ENCODE measurements at regions not wholly inside any gene's neighbourhood (a gene's known extent, or its start where the extent isn't known, plus 50 kb on each side); places are given as distances from the start of the nearest gene placed in this dataset.

DNA sequence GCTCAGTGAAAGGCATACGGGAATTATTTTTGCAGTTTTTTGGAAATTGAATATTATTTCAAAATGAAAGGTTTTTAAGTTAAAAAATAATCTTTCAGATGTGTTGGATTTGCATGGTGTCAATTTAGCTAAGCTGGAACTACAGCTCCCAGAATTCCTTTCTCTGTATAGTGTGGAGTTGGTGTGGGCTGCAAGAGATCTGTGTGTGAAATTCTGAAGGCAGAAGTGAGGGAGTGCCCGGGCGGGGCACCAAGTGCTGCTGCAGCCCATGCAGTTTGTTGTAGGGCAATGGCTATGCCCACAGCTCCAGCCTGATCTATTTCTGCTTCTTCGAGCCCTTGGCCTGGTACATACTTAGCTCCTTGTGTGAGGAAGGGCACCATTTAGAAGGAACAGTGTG is 60.5 kb upstream of the CSF1 start:
- Histone ChIP-seq H3K4me1 (ENCODE audit: insufficient read depth, low read length, poor library complexity, severe bottlenecking) (no peaks in the 10 kb centered on the region), H2AFZ (ENCODE audit: low read length) (no peak overlapping the region)

DNA sequence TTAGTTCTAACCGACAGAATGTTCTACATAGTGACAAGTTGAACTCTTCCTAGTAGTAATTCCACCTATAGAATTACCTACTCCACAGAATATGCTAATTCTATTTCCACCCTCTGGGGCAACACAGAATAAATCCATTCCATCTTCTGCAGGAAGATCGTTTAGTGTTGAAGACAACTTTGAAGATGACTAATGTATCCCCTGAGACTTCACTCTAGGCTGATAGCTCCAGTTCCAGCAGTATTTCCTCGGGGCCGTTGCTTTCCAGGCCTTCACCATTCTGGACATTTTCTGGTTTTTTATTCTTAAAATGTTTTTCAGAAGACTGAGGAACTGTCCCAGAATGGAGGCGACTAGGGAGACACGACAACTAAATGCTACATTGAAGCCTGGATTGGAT is 61.0 kb upstream of the CSF1 start:
- H3K4me2 ChIP-seq (ENCODE audit: low read depth, low read length, poor library complexity, severe bottlenecking): no peak overlapping the region
- no peaks in the 10 kb centered on the region for H3K27me3 ChIP-seq (ENCODE audit: insufficient read depth, low read length, poor library complexity, severe bottlenecking)
- no peaks in the 10 kb centered on the region for H3K9me3 ChIP-seq (ENCODE audit: insufficient read depth, low read depth, low read length)
- no peaks in the 10 kb centered on the region for H3F3A ChIP-seq (ENCODE audit: low read depth)
- no peaks in the 10 kb centered on the region for H3K36me3 ChIP-seq (ENCODE audit: insufficient read depth, low read length)
- H3K9ac ChIP-seq (ENCODE audit: low read depth, low read length, poor library complexity, severe bottlenecking): no peak overlapping the region
- TF ChIP-seq, protein P1, sequence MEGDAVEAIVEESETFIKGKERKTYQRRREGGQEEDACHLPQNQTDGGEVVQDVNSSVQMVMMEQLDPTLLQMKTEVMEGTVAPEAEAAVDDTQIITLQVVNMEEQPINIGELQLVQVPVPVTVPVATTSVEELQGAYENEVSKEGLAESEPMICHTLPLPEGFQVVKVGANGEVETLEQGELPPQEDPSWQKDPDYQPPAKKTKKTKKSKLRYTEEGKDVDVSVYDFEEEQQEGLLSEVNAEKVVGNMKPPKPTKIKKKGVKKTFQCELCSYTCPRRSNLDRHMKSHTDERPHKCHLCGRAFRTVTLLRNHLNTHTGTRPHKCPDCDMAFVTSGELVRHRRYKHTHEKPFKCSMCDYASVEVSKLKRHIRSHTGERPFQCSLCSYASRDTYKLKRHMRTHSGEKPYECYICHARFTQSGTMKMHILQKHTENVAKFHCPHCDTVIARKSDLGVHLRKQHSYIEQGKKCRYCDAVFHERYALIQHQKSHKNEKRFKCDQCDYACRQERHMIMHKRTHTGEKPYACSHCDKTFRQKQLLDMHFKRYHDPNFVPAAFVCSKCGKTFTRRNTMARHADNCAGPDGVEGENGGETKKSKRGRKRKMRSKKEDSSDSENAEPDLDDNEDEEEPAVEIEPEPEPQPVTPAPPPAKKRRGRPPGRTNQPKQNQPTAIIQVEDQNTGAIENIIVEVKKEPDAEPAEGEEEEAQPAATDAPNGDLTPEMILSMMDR (conservative IDR thresholded peaks at IDR 0.05; ENCODE audit: low read length): no peak
- no peak for TF ChIP-seq EZH2phosphoT487 (IDR thresholded peaks at IDR 0.05; ENCODE audit: borderline replicate concordance)
- no peaks in the 10 kb centered on the region for H4K20me1 ChIP-seq (ENCODE audit: insufficient read depth, low read length, poor library complexity, severe bottlenecking)
- no peak overlapping the region for H3K4me3 ChIP-seq (ENCODE audit: low read length, poor library complexity, severe bottlenecking)
- H3K79me2 ChIP-seq (ENCODE audit: insufficient read depth, low read length): no peaks in the 10 kb centered on the region
- H2AFZ ChIP-seq (ENCODE audit: low read length): no peak overlapping the region
- H3K9me2 ChIP-seq (replicated peaks; ENCODE audit: low read depth, low read length): no peaks in the 10 kb centered on the region
- no peaks in the 10 kb centered on the region for H3K4me1 ChIP-seq (ENCODE audit: insufficient read depth, low read length, poor library complexity, severe bottlenecking)

More for the DNA sequence above, 60.5 kb upstream of the CSF1 start:
- no peaks in the 10 kb centered on the region for H3K27me3 ChIP-seq (ENCODE audit: insufficient read depth, low read length, poor library complexity, severe bottlenecking)
- no peaks in the 10 kb centered on the region for H3K79me2 ChIP-seq (ENCODE audit: insufficient read depth, low read length)
- H3K36me3 ChIP-seq (ENCODE audit: insufficient read depth, low read length): no peaks in the 10 kb centered on the region
- no peaks in the 10 kb centered on the region for H3K9me2 ChIP-seq (replicated peaks; ENCODE audit: low read depth, low read length)
- no peak overlapping the region for H3K4me2 ChIP-seq (ENCODE audit: low read depth, low read length, poor library complexity, severe bottlenecking)
- no peaks in the 10 kb centered on the region for H3F3A ChIP-seq (ENCODE audit: low read depth)
- no peak overlapping the region for H3K4me3 ChIP-seq (ENCODE audit: low read length, poor library complexity, severe bottlenecking)
- H3K9me3 ChIP-seq (ENCODE audit: insufficient read depth, low read depth, low read length): no peaks in the 10 kb centered on the region
- no peaks in the 10 kb centered on the region for H4K20me1 ChIP-seq (ENCODE audit: insufficient read depth, low read length, poor library complexity, severe bottlenecking)
- no peak overlapping the region for H3K9ac ChIP-seq (ENCODE audit: low read depth, low read length, poor library complexity, severe bottlenecking)
- no peak for TF ChIP-seq EZH2phosphoT487 (IDR thresholded peaks at IDR 0.05; ENCODE audit: borderline replicate concordance)
- TF ChIP-seq, protein P1 (conservative IDR thresholded peaks at IDR 0.05; ENCODE audit: low read length): no peak

DNA sequence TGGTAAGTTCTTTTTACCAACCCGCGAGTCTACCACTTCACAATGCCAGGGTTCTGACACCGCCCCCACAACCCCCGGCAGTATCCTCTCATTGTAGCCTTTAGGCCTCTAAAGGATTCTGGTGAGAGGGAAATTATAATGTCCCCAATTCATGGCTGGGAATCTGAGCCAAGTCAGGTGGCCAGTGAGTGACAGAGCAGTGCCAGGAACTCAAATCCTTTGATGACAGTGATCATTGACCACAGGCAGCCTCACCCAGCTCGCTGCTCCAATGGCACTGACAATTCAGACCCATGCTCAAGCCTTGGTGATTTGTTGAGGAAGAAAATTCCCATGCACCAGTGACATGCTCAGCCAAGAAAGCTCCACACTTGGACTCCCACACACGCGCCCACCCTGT is 63.4 kb upstream of the CSF1 start:
- H3K4me1 ChIP-seq (ENCODE audit: insufficient read depth, low read length, poor library complexity, severe bottlenecking): no peaks in the 10 kb centered on the region
- no peak overlapping the region for H3K4me3 ChIP-seq (ENCODE audit: low read length, poor library complexity, severe bottlenecking)
- H3K27me3 ChIP-seq (ENCODE audit: insufficient read depth, low read length, poor library complexity, severe bottlenecking): no peaks in the 10 kb centered on the region
- no peaks in the 10 kb centered on the region for H4K20me1 ChIP-seq (ENCODE audit: insufficient read depth, low read length, poor library complexity, severe bottlenecking)
- TF ChIP-seq EZH2phosphoT487 (IDR thresholded peaks at IDR 0.05; ENCODE audit: borderline replicate concordance): no peak
- TF ChIP-seq, protein P1 (conservative IDR thresholded peaks at IDR 0.05; ENCODE audit: low read length): no peak
- H3K9me3 ChIP-seq (ENCODE audit: insufficient read depth, low read depth, low read length): no peaks in the 10 kb centered on the region
- no peak overlapping the region for H3K4me2 ChIP-seq (ENCODE audit: low read depth, low read length, poor library complexity, severe bottlenecking)
- H3K36me3 ChIP-seq (ENCODE audit: insufficient read depth, low read length): no peaks in the 10 kb centered on the region
- no peaks in the 10 kb centered on the region for H3F3A ChIP-seq (ENCODE audit: low read depth)
- H3K79me2 ChIP-seq (ENCODE audit: insufficient read depth, low read length): no peaks in the 10 kb centered on the region
- H3K9me2 ChIP-seq (replicated peaks; ENCODE audit: low read depth, low read length): no peaks in the 10 kb centered on the region
- no peak overlapping the region for H3K9ac ChIP-seq (ENCODE audit: low read depth, low read length, poor library complexity, severe bottlenecking)
- H2AFZ ChIP-seq (ENCODE audit: low read length): no peak overlapping the region
